Activated CD4-positive, alpha-beta T cell treated with anti-CD3 and anti-CD28 coated beads, Interleukin-10, Interleukin-2, amounts not matched to agents 100 ng/mL and 50 ng/mL, durations not matched to agents 16 hours and 8 hours (primary cell): ENCODE measurements at regions not wholly inside any gene's neighbourhood (a gene's known extent, or its start where the extent isn't known, plus 50 kb on each side); places are given as distances from the start of the nearest gene placed in this dataset.
"Not testable (repeated sequence)": the region's sequence is repeated elsewhere in the genome, so short reads cannot be mapped to it uniquely, and the experiment has no call there.

Source experiments
- DNase-seq: peaks from one replicate; pipeline ENCODE4 v3.0.0-alpha.2; 2020

- no peak for DNase-seq
Observed at GRCh38 chr2:4963106-4963505, 729.1 kb upstream of the SOX11 start.

GRCh38 chr2:4964001-4964540 lies 728.1 kb upstream of the SOX11 start:
- DNase-seq, result no peak

GRCh38 chr2:4964579-4964978 lies 727.6 kb upstream of the SOX11 start:
- no peak for DNase-seq

GRCh38 chr2:4965556-4966320 lies 726.4 kb upstream of the SOX11 start:
- no peak for DNase-seq

GRCh38 chr2:4967206-4967605 lies 725.0 kb upstream of the SOX11 start:
- DNase-seq, result no peak

- DNase-seq, result no peak
Observed at GRCh38 chr2:4972472-4972871, 719.7 kb upstream of the SOX11 start.

- DNase-seq, result no peak
Observed at GRCh38 chr2:4973354-4973753, 718.8 kb upstream of the SOX11 start.

- DNase-seq, result no peak
Observed at GRCh38 chr2:4973973-4974372, 718.2 kb upstream of the SOX11 start.

- DNase-seq, result no peak
Observed at GRCh38 chr2:4976407-4976806, 715.8 kb upstream of the SOX11 start.

- DNase-seq, result no peak
Observed at GRCh38 chr2:4979111-4979510, 713.1 kb upstream of the SOX11 start.

GRCh38 chr2:4980995-4981394 lies 711.2 kb upstream of the SOX11 start:
- DNase-seq, result no peak

- no peak for DNase-seq
Observed at GRCh38 chr2:4981802-4982409, 710.3 kb upstream of the SOX11 start.

GRCh38 chr2:4988444-4988843 lies 703.7 kb upstream of the SOX11 start:
- not testable (repeated sequence) for DNase-seq

- DNase-seq, result no peak
Observed at GRCh38 chr2:4992226-4992625, 700.0 kb upstream of the SOX11 start.

- DNase-seq, result no peak
Observed at GRCh38 chr2:4995466-4995865, 696.7 kb upstream of the SOX11 start.

GRCh38 chr2:5007596-5007995 lies 684.6 kb upstream of the SOX11 start:
- DNase-seq, result no peak

GRCh38 chr2:5019324-5019723 lies 672.9 kb upstream of the SOX11 start:
- no peak for DNase-seq

GRCh38 chr2:5020116-5020875 lies 671.9 kb upstream of the SOX11 start:
- no peak for DNase-seq

GRCh38 chr2:5021136-5021535 lies 671.0 kb upstream of the SOX11 start:
- DNase-seq, result no peak

GRCh38 chr2:5022061-5022460 lies 670.1 kb upstream of the SOX11 start:
- DNase-seq, result no peak

- DNase-seq, result not testable (repeated sequence)
Observed at GRCh38 chr2:5022708-5023635, 669.2 kb upstream of the SOX11 start.

- DNase-seq, result no peak
Observed at GRCh38 chr2:5026571-5027234, 665.5 kb upstream of the SOX11 start.
